Upper lobe of left lung (tissue), 4 donors: ENCODE measurements at regions not wholly inside any gene's neighbourhood (a gene's known extent, or its start where the extent isn't known, plus 50 kb on each side); places are given as distances from the start of the nearest gene placed in this dataset.

Experiments
- EP300 ChIP-seq, 4 donors: sonication (generic); formaldehyde crosslinking; IDR thresholded peaks; one replicate each; pipeline ENCODE4 v1.5.1; 2017; ENCODE audit warnings: antibody characterized with exemption in 4 of 4, control low read depth in 2 of 4
- POLR2AphosphoS5 ChIP-seq, 2 donors: sonication (generic); formaldehyde crosslinking; IDR thresholded peaks; one replicate each; pipeline ENCODE4 v1.5.1; 2017; ENCODE audit warnings: antibody characterized with exemption in 2 of 2
- TF ChIP-seq, protein P1 (sequence below), 6 experiments: fragments of 450-650 bp in 4 of 6; fragments of 200-600 bp in 2 of 6; sonication (generic) in 2 of 6; IDR thresholded peaks; one replicate each; pipeline ENCODE4 v1.5.1; 2016 to 2019; ENCODE audit warnings: antibody characterized with exemption in 6 of 6

- TF ChIP-seq, protein P1, sequence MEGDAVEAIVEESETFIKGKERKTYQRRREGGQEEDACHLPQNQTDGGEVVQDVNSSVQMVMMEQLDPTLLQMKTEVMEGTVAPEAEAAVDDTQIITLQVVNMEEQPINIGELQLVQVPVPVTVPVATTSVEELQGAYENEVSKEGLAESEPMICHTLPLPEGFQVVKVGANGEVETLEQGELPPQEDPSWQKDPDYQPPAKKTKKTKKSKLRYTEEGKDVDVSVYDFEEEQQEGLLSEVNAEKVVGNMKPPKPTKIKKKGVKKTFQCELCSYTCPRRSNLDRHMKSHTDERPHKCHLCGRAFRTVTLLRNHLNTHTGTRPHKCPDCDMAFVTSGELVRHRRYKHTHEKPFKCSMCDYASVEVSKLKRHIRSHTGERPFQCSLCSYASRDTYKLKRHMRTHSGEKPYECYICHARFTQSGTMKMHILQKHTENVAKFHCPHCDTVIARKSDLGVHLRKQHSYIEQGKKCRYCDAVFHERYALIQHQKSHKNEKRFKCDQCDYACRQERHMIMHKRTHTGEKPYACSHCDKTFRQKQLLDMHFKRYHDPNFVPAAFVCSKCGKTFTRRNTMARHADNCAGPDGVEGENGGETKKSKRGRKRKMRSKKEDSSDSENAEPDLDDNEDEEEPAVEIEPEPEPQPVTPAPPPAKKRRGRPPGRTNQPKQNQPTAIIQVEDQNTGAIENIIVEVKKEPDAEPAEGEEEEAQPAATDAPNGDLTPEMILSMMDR (IDR thresholded peaks at IDR 0.05) = no peak
- no peak for TF ChIP-seq POLR2AphosphoS5 (IDR thresholded peaks at IDR 0.05)
- TF ChIP-seq EP300 (IDR thresholded peaks at IDR 0.05) = no peak
Measured at GRCh38 chr14:54207476-54208462, 189.0 kb upstream of the CDKN3 start.
